ENCODE measurements at regions not wholly inside any gene's neighbourhood (a gene's known extent, or its start where the extent isn't known, plus 50 kb on each side); places are given as distances from the start of the nearest gene placed in this dataset.

DNA sequence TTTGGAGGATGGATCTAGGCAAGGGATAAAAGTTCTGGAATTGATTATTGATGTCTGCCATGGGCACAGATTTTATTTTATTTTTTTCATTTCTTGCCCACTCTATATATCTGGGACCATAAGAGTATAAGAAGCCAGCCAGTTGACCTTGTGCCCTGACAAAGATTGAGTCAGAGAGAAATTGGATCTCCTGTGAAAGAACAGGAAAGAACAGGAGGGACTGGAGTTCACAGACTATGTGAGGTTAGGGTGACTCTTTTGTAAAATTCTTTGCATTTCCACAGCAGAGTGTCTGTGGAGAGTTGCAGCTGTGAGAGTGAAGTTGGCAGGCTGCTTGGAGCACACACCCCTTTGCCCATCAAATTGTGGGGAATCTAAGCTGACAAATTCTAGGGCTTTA lies 358.4 kb upstream of the TBX3 start:
- Mint-ChIP-seq H3K27ac (peak overlapping the region in 1 of 3 experiments; percentile 67), H3K36me3 (ENCODE audit: low read depth) (no peaks in the 10 kb centered on the region), H3K9me3 (peaks cover 9% of the 10 kb centered on the region), H3K4me1 (peaks cover 18% of the 10 kb centered on the region), H3K27me3 (ENCODE audit: low read depth) (peaks cover 7% of the 10 kb centered on the region), H3K4me3 (no peak overlapping the region)
- no peak for TF ChIP-seq CTCF (IDR thresholded peaks at IDR 0.05; ENCODE audit: unreplicated experiment in 3 of 3)

DNA sequence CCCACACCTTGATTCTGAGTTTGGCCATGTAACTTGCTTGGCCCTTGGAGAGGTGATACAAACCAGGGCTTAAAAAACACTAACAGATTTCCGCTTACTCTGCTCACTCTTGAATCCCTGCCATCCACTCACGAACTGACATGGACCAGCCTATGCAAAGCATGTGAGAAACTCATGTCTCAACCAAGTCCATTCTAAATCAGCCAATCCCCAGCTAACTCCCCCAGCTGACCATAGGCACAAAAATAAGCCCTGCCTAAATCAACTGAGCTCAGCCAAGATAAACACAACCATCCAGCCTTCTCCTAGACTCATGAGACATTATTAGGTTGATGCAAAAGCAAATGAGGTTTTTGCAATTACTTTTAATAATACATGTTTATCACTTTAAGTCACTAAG lies 353.9 kb upstream of the TBX3 start:
- H3K4me1 Mint-ChIP-seq, result peaks cover 10% of the 10 kb centered on the region
- H3K27me3 Mint-ChIP-seq (ENCODE audit: low read depth), result peaks cover 7% of the 10 kb centered on the region
- no peak overlapping the region for H3K27ac Mint-ChIP-seq
- peaks cover 9% of the 10 kb centered on the region for H3K9me3 Mint-ChIP-seq
- H3K36me3 Mint-ChIP-seq (ENCODE audit: low read depth), result no peaks in the 10 kb centered on the region
- TF ChIP-seq CTCF (IDR thresholded peaks at IDR 0.05; ENCODE audit: unreplicated experiment in 3 of 3), result no peak
- H3K4me3 Mint-ChIP-seq, result no peak overlapping the region

- Mint-ChIP-seq H3K27me3 (ENCODE audit: low read depth) (peaks cover 7% of the 10 kb centered on the region), H3K9me3 (no peaks in the 10 kb centered on the region), H3K4me1 (peaks cover 6% of the 10 kb centered on the region), H3K27ac (no peak overlapping the region), H3K36me3 (ENCODE audit: low read depth) (no peaks in the 10 kb centered on the region), H3K4me3 (no peak overlapping the region)
- TF ChIP-seq CTCF (IDR thresholded peaks at IDR 0.05; ENCODE audit: unreplicated experiment in 3 of 3), result no peak
These were observed 351.6 kb upstream of the TBX3 start for GRCh38 chr12:115035535-115036107.

GRCh38 chr12:115032521-115032920 lies 348.5 kb upstream of the TBX3 start:
- no peak for TF ChIP-seq CTCF (IDR thresholded peaks at IDR 0.05; ENCODE audit: unreplicated experiment in 3 of 3)
- H3K27ac Mint-ChIP-seq, result peak overlapping the region in 1 of 3 experiments; percentile 47
- H3K27me3 Mint-ChIP-seq (ENCODE audit: low read depth), result no peaks in the 10 kb centered on the region
- no peak overlapping the region for H3K4me3 Mint-ChIP-seq
- no peaks in the 10 kb centered on the region for H3K9me3 Mint-ChIP-seq
- no peaks in the 10 kb centered on the region for H3K4me1 Mint-ChIP-seq
- H3K36me3 Mint-ChIP-seq (ENCODE audit: low read depth), result no peaks in the 10 kb centered on the region

DNA sequence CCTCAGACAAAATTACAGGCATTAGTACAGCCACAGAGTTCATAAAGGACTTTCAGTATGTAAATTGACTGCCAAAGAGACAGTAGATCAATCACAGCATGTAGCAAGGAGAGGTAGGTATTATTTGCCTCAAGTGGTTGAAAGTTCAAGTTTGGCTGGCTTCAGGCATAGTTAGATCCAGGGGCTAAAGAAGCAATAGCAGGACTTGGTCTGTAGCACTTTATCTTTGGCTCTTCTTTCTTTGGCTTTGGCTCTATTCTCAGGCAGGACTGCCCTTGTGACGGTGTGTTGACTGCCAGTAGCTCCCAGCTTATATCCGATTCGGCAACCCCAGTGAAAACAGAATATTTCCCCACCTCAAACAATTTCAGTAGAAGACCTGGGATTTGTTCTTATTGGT lies 346.0 kb upstream of the TBX3 start:
- Mint-ChIP-seq H3K36me3 (ENCODE audit: low read depth) (no peaks in the 10 kb centered on the region), H3K27me3 (ENCODE audit: low read depth) (no peaks in the 10 kb centered on the region), H3K4me1 (peaks cover 9% of the 10 kb centered on the region), H3K4me3 (no peak overlapping the region), H3K9me3 (peaks cover 4% of the 10 kb centered on the region), H3K27ac (no peak overlapping the region)
- TF ChIP-seq CTCF (IDR thresholded peaks at IDR 0.05; ENCODE audit: unreplicated experiment in 3 of 3), result no peak

- Mint-ChIP-seq H3K27ac (peak overlapping the region in 2 of 3 experiments; percentile 74 to 97), H3K4me3 (no peak overlapping the region), H3K36me3 (ENCODE audit: low read depth) (no peaks in the 10 kb centered on the region), H3K4me1 (peaks cover 45% of the 10 kb centered on the region), H3K9me3 (peaks cover 9% of the 10 kb centered on the region), H3K27me3 (ENCODE audit: low read depth) (no peaks in the 10 kb centered on the region)
- no peak for TF ChIP-seq CTCF (IDR thresholded peaks at IDR 0.05; ENCODE audit: unreplicated experiment in 3 of 3)
These were observed 340.6 kb upstream of the TBX3 start for GRCh38 chr12:115024531-115024930.
